Lower leg skin (tissue), 4 donors: ENCODE measurements at regions not wholly inside any gene's neighbourhood (a gene's known extent, or its start where the extent isn't known, plus 50 kb on each side); places are given as distances from the start of the nearest gene placed in this dataset.

Experiments
- DNase-seq, 2 donors: peaks; one replicate each; pipeline ENCODE4 v3.0.0-alpha.2; 2019; ENCODE audit warnings: low spot score in 2 of 2
- H3K4me3 ChIP-seq: fragments of 200-600 bp; sonication (generic); 2 replicates; pipeline ENCODE4 v1.5.1; 2017; ENCODE audit warnings: mild to moderate bottlenecking, low read depth; ENCODE audit not compliant: poor library complexity, severe bottlenecking
- CTCF ChIP-seq, 3 donors: fragments of 450-650 bp; IDR thresholded peaks; one replicate each; pipeline ENCODE4 v1.5.1; 2016; ENCODE audit warnings: antibody characterized with exemption in 3 of 3, mild to moderate bottlenecking in 3 of 3, moderate library complexity in 2 of 3
- POLR2A ChIP-seq, 2 donors: fragments of 450-650 bp; IDR thresholded peaks; one replicate each; pipeline ENCODE4 v1.6.1; 2016 to 2017; ENCODE audit warnings: antibody characterized with exemption in 2 of 2, mild to moderate bottlenecking in 1 of 2, moderate library complexity in 1 of 2
- WGBS, 2 donors: methylation state at CpG; one replicate each; pipeline ENCODE4 v1.1.5; 2018; 5-methylcytosine and 5-hydroxymethylcytosine counted together
- intact Hi-C: fragments of 100-400 bp; cut with DNase I; formaldehyde crosslinking; loops from one replicate; pipeline ENCODE4 v1.15.0; 2023; ENCODE audit warnings: low total_unique reads

- no peak for DNase-seq
- no peak for TF ChIP-seq CTCF (IDR thresholded peaks at IDR 0.05)
- TF ChIP-seq POLR2A (IDR thresholded peaks at IDR 0.05) = no peak
- 49 to 53% methylated on average over 2 of the region's 2 CpGs for WGBS, 2 donors
- intact Hi-C loops = no loop called here
- no peak overlapping the region for H3K4me3 ChIP-seq
These were observed 531.2 kb downstream of the NYAP2 start for GRCh38 chr2:225930687-225931086.

GRCh38 chr2:225920621-225921220 lies 521.2 kb downstream of the NYAP2 start:
- intact Hi-C loops = no loop called here
- no peak for DNase-seq
- no peak for TF ChIP-seq POLR2A (IDR thresholded peaks at IDR 0.05)
- TF ChIP-seq CTCF (IDR thresholded peaks at IDR 0.05) = no peak
- 61 to 63% methylated on average over 6 of the region's 6 CpGs for WGBS, 2 donors
- H3K4me3 ChIP-seq = no peak overlapping the region

- TF ChIP-seq CTCF (IDR thresholded peaks at IDR 0.05) = no peak
- no peak for TF ChIP-seq POLR2A (IDR thresholded peaks at IDR 0.05)
- H3K4me3 ChIP-seq = no peak overlapping the region
- DNase-seq = no peak
- 63 to 71% methylated on average over 2 of the region's 2 CpGs for WGBS, 2 donors
- intact Hi-C loops = no loop called here
These were observed 517.2 kb downstream of the NYAP2 start for GRCh38 chr2:225916692-225917091.

- intact Hi-C loops = no loop called here
- no peak overlapping the region for H3K4me3 ChIP-seq
- no peak for TF ChIP-seq CTCF (IDR thresholded peaks at IDR 0.05)
- DNase-seq = no peak
- WGBS, 2 donors = 84 to 89% methylated on average over 6 of the region's 6 CpGs
These were observed 511.5 kb downstream of the NYAP2 start for GRCh38 chr2:225911019-225911418.

GRCh38 chr2:225895126-225895525 lies 495.6 kb downstream of the NYAP2 start:
- TF ChIP-seq POLR2A (IDR thresholded peaks at IDR 0.05) = no peak
- TF ChIP-seq CTCF (IDR thresholded peaks at IDR 0.05) = no peak
- DNase-seq = no peak
- 47 to 76% methylated on average over 1 of the region's 1 CpG for WGBS, 2 donors
- intact Hi-C loops = loop anchor here (10.0 kb wide), 1 partner anchor 1090 kb away; no protein-coding TSS in a partner anchor
- no peak overlapping the region for H3K4me3 ChIP-seq
